SK-N-SH treated with all-trans-retinoic acid at 6 μM for 48 hours (cell line): ENCODE measurements at regions not wholly inside any gene's neighbourhood (a gene's known extent, or its start where the extent isn't known, plus 50 kb on each side); places are given as distances from the start of the nearest gene placed in this dataset.

Experiments used
- ATAC-seq: fragments of 200-7000 bp; cut with Tn5 transposase; 3 replicates; pipeline ENCODE4 v1.9.1; 2020; ENCODE audit warnings: mild to moderate bottlenecking, moderate library complexity
- ARNTL ChIP-seq: fragments of 450-650 bp; formaldehyde crosslinking; IDR thresholded peaks from 2 replicates; pipeline ENCODE4 v1.5.0; 2020; ENCODE audit warnings: low read depth, mild to moderate bottlenecking, moderate library complexity, borderline replicate concordance
- BACH2 ChIP-seq: fragments of 250-450 bp; sonication (Bioruptor Pico); IDR thresholded peaks from 2 replicates; pipeline ENCODE4 v1.9.0; 2021; ENCODE audit warnings: mild to moderate bottlenecking, borderline replicate concordance
- CSDC2 ChIP-seq: fragments of 250-450 bp; sonication (Bioruptor Pico); IDR thresholded peaks from 2 replicates; pipeline ENCODE4 v1.5.0; 2020; ENCODE audit warnings: mild to moderate bottlenecking, moderate library complexity
- CSRNP3 ChIP-seq: fragments of 250-450 bp; sonication (Bioruptor Pico); IDR thresholded peaks from 2 replicates; pipeline ENCODE4 v1.5.1; 2021; ENCODE audit warnings: mild to moderate bottlenecking, moderate library complexity
- ESRRG ChIP-seq: fragments of 250-450 bp; sonication (Bioruptor Pico); IDR thresholded peaks from 2 replicates; pipeline ENCODE4 v1.6.1; 2021; ENCODE audit warnings: mild to moderate bottlenecking
- GLIS3 ChIP-seq: fragments of 250-450 bp; sonication (Bioruptor Pico); IDR thresholded peaks from 2 replicates; pipeline ENCODE4 v1.5.0; 2020; ENCODE audit warnings: mild to moderate bottlenecking, moderate library complexity
- ISL1 ChIP-seq: fragments of 250-450 bp; sonication (Bioruptor Pico); IDR thresholded peaks from 2 replicates; pipeline ENCODE4 v2.1.2; 2022; ENCODE audit warnings: mild to moderate bottlenecking, moderate library complexity
- OSR1 ChIP-seq: fragments of 250-450 bp; sonication (Bioruptor Pico); IDR thresholded peaks from 2 replicates; pipeline ENCODE4 v1.8.0; 2022; ENCODE audit warnings: moderate library complexity, mild to moderate bottlenecking, inconsistent platforms
- PATZ1 ChIP-seq: fragments of 250-450 bp; sonication (Bioruptor Pico); IDR thresholded peaks from 2 replicates; pipeline ENCODE4 v1.8.0; 2020; ENCODE audit warnings: mild to moderate bottlenecking, moderate library complexity, borderline replicate concordance
- POU6F1 ChIP-seq: fragments of 250-450 bp; sonication (Bioruptor Pico); IDR thresholded peaks from 2 replicates; pipeline ENCODE4 v1.8.0; 2021; ENCODE audit warnings: low read depth, mild to moderate bottlenecking, moderate library complexity, borderline replicate concordance
- PPARA ChIP-seq: fragments of 250-450 bp; sonication (Bioruptor Pico); IDR thresholded peaks from 2 replicates; pipeline ENCODE4 v1.5.0; 2020; ENCODE audit warnings: mild to moderate bottlenecking, borderline replicate concordance
- RARB ChIP-seq: fragments of 250-450 bp; sonication (Bioruptor Pico); IDR thresholded peaks from 2 replicates; pipeline ENCODE4 v1.8.0; 2021; ENCODE audit warnings: mild to moderate bottlenecking, moderate library complexity
- SNAI2 ChIP-seq: fragments of 250-450 bp; sonication (Bioruptor Pico); IDR thresholded peaks from 2 replicates; pipeline ENCODE4 v1.5.0; 2020; ENCODE audit warnings: mild to moderate bottlenecking, moderate library complexity
- TCF4 ChIP-seq: fragments of 250-450 bp; sonication (Bioruptor Pico); IDR thresholded peaks from 2 replicates; pipeline ENCODE4 v1.8.0; 2021; ENCODE audit warnings: mild to moderate bottlenecking, moderate library complexity, borderline replicate concordance
- TOX ChIP-seq: fragments of 250-450 bp; sonication (Bioruptor Pico); IDR thresholded peaks from 2 replicates; pipeline ENCODE4 v1.8.0; 2021; ENCODE audit warnings: mild to moderate bottlenecking, moderate library complexity, borderline replicate concordance
- TSHZ2 ChIP-seq: fragments of 250-450 bp; sonication (Bioruptor Pico); IDR thresholded peaks from 2 replicates; pipeline ENCODE4 v1.5.0; 2020; ENCODE audit warnings: mild to moderate bottlenecking, moderate library complexity
- ZC3H10 ChIP-seq: fragments of 250-450 bp; sonication (Bioruptor Pico); IDR thresholded peaks from 2 replicates; pipeline ENCODE4 v1.5.1; 2021; ENCODE audit warnings: mild to moderate bottlenecking, moderate library complexity
- ZFP3 ChIP-seq: fragments of 250-450 bp; sonication (Bioruptor Pico); IDR thresholded peaks from 2 replicates; pipeline ENCODE4 v1.5.0; 2020; ENCODE audit warnings: mild to moderate bottlenecking, moderate library complexity
- ZFP30 ChIP-seq: fragments of 450-650 bp; formaldehyde crosslinking; IDR thresholded peaks from 2 replicates; pipeline ENCODE4 v1.5.0; 2022; ENCODE audit warnings: mild to moderate bottlenecking, moderate library complexity
- ZNF8 ChIP-seq: fragments of 450-650 bp; formaldehyde crosslinking; IDR thresholded peaks from 2 replicates; pipeline ENCODE4 v1.5.0; 2020; ENCODE audit warnings: mild to moderate bottlenecking, moderate library complexity

GRCh38 chr3:184635126-184635525 is 73.5 kb downstream of the EPHB3 start:
- TF ChIP-seq POU6F1 (CRISPR knock-in tag) (no peak), BACH2 (no peak), GLIS3 (CRISPR knock-in tag) (no peak), ZFP30 (CRISPR knock-in tag) (no peak), RARB (CRISPR knock-in tag) (no peak), ZC3H10 (no peak), ZFP3 (CRISPR knock-in tag) (no peak), ZNF8 (no peak), TOX (CRISPR knock-in tag) (no peak), PATZ1 (no peak), CSDC2 (CRISPR knock-in tag) (no peak), ARNTL (CRISPR knock-in tag) (no peak), CSRNP3 (CRISPR knock-in tag) (no peak), OSR1 (CRISPR knock-in tag) (no peak), ISL1 (CRISPR knock-in tag) (no peak), ESRRG (CRISPR knock-in tag) (no peak), SNAI2 (CRISPR knock-in tag) (no peak), TCF4 (CRISPR knock-in tag) (no peak), PPARA (CRISPR knock-in tag) (no peak), TSHZ2 (CRISPR knock-in tag) (no peak)
- peak; percentile 35 for ATAC-seq

- TF ChIP-seq ZNF8: no peak
- TF ChIP-seq ISL1 (CRISPR knock-in tag): no peak
- no peak for TF ChIP-seq TCF4 (CRISPR knock-in tag)
- no peak for TF ChIP-seq TOX (CRISPR knock-in tag)
- TF ChIP-seq CSRNP3 (CRISPR knock-in tag): no peak
- no peak for TF ChIP-seq PPARA (CRISPR knock-in tag)
- no peak for TF ChIP-seq POU6F1 (CRISPR knock-in tag)
- TF ChIP-seq OSR1 (CRISPR knock-in tag): no peak
- TF ChIP-seq CSDC2 (CRISPR knock-in tag): no peak
- no peak for TF ChIP-seq ARNTL (CRISPR knock-in tag)
- TF ChIP-seq PATZ1: no peak
- TF ChIP-seq BACH2: no peak
- TF ChIP-seq ZFP30 (CRISPR knock-in tag): no peak
- no peak for TF ChIP-seq TSHZ2 (CRISPR knock-in tag)
- no peak for TF ChIP-seq RARB (CRISPR knock-in tag)
- ATAC-seq: no peak
Measured at GRCh38 chr3:184633237-184633579, 71.6 kb downstream of the EPHB3 start.
